ENCODE measurements at regions not wholly inside any gene's neighbourhood (a gene's known extent, or its start where the extent isn't known, plus 50 kb on each side); places are given as distances from the start of the nearest gene placed in this dataset.

DNA sequence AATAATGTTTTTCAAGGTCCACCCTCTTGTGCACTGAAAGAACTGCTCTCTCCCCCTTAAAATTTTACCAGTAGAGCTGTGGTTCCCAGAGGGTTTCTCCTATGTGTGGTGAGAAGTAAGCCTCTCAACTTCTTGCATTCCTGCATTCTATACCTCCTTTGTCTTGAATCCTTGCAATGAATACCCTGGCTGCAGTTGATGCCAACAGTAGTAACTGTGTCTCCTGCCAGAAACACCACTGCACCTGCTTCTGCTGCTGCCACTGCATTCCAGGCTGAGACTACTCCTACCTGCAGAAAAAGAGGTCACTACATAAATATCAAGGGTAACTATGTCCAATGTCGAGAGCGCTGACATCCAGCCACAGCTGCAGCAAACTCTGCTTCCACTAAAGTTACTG lies 203.7 kb downstream of the TMEM167A start:
- 0 out of 8 replicates have a peak overlapping the region, but pooled peaks of 1 of the 4 experiments have one; percentile 21 for H3K4me3 ChIP-seq (ENCODE audit: extremely low read depth in 1 of 4, insufficient read depth in 2 of 4, low read depth in 3 of 4, low read length in 4 of 4)
- H2BK15ac ChIP-seq (ENCODE audit: low read length), result no peak overlapping the region
- POLR2A ChIA-PET (ENCODE audit: partially characterized antibody), result interaction anchor here (1.8 kb wide), 1 partner anchor 200 kb away, joined by 3 read pairs; no protein-coding TSS in a partner anchor
- no peaks in the 10 kb centered on the region for H4K20me1 ChIP-seq (replicated peaks in 1 of 2; ENCODE audit: control insufficient read depth in 1 of 2, insufficient read depth in 2 of 2, low read length in 2 of 2)
- WGBS, 2 experiments (ENCODE audit: extremely low coverage in 1 of 2, insufficient coverage in 1 of 2, insufficient read length in 1 of 2, insufficient replicate concordance in 2 of 2, low coverage in 1 of 2, low lambda C conversion rate in 2 of 2, missing lambda C conversion rate in 1 of 2), result 54% methylated on average over 2 of the region's 2 CpGs; no CpG with 5 or more reads in 1 of the 2 experiments
- no peak overlapping the region for H3K23ac ChIP-seq (ENCODE audit: insufficient read length)
- no peak overlapping the region for H2BK120ac ChIP-seq (replicated peaks; ENCODE audit: low read depth, low read length)
- 0 out of 2 replicates have a peak overlapping the region, but pooled peaks have one; percentile 27 for H2BK20ac ChIP-seq (ENCODE audit: low read length)
- no peak overlapping the region for H3K9ac ChIP-seq (replicated peaks in 1 of 4; ENCODE audit: extremely low read depth in 1 of 4, low read depth in 3 of 4, low read length in 3 of 4)
- H2AK5ac ChIP-seq (ENCODE audit: low read depth, low read length), result 0 out of 2 replicates have a peak overlapping the region, but pooled peaks have one; percentile 54
- peaks cover 0 to 6% (median 5%) of the 10 kb centered on the region in 4 experiments; a peak in 4 of 7 replicates for H3K4me1 ChIP-seq (replicated peaks in 1 of 4; ENCODE audit: control insufficient read depth in 3 of 4, insufficient read depth in 4 of 4, low read length in 3 of 4)
- H2BK5ac ChIP-seq (ENCODE audit: low read depth, low read length), result 0 out of 2 replicates have a peak overlapping the region, but pooled peaks have one; percentile 17
- H3K36me3 ChIP-seq (ENCODE audit: control insufficient read depth in 2 of 4, insufficient read depth in 4 of 4, low read length in 3 of 4), result no peaks in the 10 kb centered on the region
- H3K56ac ChIP-seq (replicated peaks; ENCODE audit: insufficient read length, low read depth, low read length), result no peak overlapping the region
- H3K14ac ChIP-seq (ENCODE audit: insufficient read length), result no peak overlapping the region
- TF ChIP-seq TEAD4 (IDR thresholded peaks at IDR 0.05; ENCODE audit: low read depth, low read length), result peak; percentile 52; the same call in 1 of the 2 replicates
- TF ChIP-seq BRCA1 (IDR thresholded peaks at IDR 0.05; ENCODE audit: low read depth, low read length), result no peak
- H4K91ac ChIP-seq (replicated peaks; ENCODE audit: insufficient read length, low read length), result no peak overlapping the region
- H3K79me2 ChIP-seq (ENCODE audit: control insufficient read depth in 1 of 2, insufficient read depth in 2 of 2, low read length in 2 of 2), result no peaks in the 10 kb centered on the region
- H2BK12ac ChIP-seq (ENCODE audit: low read depth, low read length), result 0 out of 2 replicates have a peak overlapping the region, but pooled peaks have one; percentile 61
- H3K9me3 ChIP-seq (ENCODE audit: insufficient read depth in 2 of 2, low read depth in 1 of 2, low read length in 1 of 2), result no peaks in the 10 kb centered on the region
- CTCF ChIA-PET (ENCODE audit: partially characterized antibody), result interaction anchor here (1.2 to 1.4 kb wide), 2 partner anchors 36 to 562 kb away, joined by 3 read pairs; no protein-coding TSS in a partner anchor
- no peak overlapping the region for H3K27ac ChIP-seq (ENCODE audit: low read depth, low read length)
- no peak overlapping the region for H4K5ac ChIP-seq (ENCODE audit: insufficient read length, low read depth, low read length)
- no peaks in the 10 kb centered on the region for H3K23me2 ChIP-seq (ENCODE audit: low read depth, low read length)
- no peak overlapping the region for H4K8ac ChIP-seq (ENCODE audit: extremely low read depth, insufficient read depth, low read length)
- H3K27me3 ChIP-seq (replicated peaks in 1 of 4; ENCODE audit: control insufficient read depth in 3 of 4, extremely low read depth in 1 of 4, insufficient read depth in 3 of 4, low read length in 3 of 4), result no peaks in the 10 kb centered on the region
- 0 out of 2 replicates have a peak overlapping the region, but pooled peaks have one; percentile 35 for H3K18ac ChIP-seq (ENCODE audit: extremely low read depth, low read length)
- H3K79me1 ChIP-seq (ENCODE audit: low read depth, low read length), result no peaks in the 10 kb centered on the region
- DNase-seq (ENCODE audit: low read depth in 1 of 2, low spot score in 2 of 2), result no peak
- no peak overlapping the region for H3K4ac ChIP-seq (replicated peaks; ENCODE audit: insufficient read length, low read depth, low read length)
- no peak overlapping the region for H2AFZ ChIP-seq (ENCODE audit: low read length)
- peak; percentile 52 for FAIRE-seq
- peak overlapping the region; percentile 5 to 47; a peak in 3 of 4 replicates for H3K4me2 ChIP-seq (ENCODE audit: insufficient read depth in 1 of 2, low read depth in 2 of 2, low read length in 2 of 2)

Data from H1 (cell line).